ENCODE measurements at regions not wholly inside any gene's neighbourhood (a gene's known extent, or its start where the extent isn't known, plus 50 kb on each side); places are given as distances from the start of the nearest gene placed in this dataset.

GRCh38 chr11:127236776-127237175 is 236.2 kb upstream of the KIRREL3 start:
- ATAC-seq, result no peak
- TF ChIP-seq POU6F1 (CRISPR knock-in tag; IDR thresholded peaks at IDR 0.05; ENCODE audit: borderline replicate concordance, low read depth) (no peak), ISL1 (CRISPR knock-in tag; IDR thresholded peaks at IDR 0.05) (no peak), ZNF8 (CRISPR knock-in tag; IDR thresholded peaks at IDR 0.05) (no peak), ZNF70 (CRISPR knock-in tag; IDR thresholded peaks at IDR 0.05) (no peak), CREB5 (CRISPR knock-in tag; IDR thresholded peaks at IDR 0.05; ENCODE audit: low read depth) (no peak), SNAI2 (CRISPR knock-in tag; IDR thresholded peaks at IDR 0.05) (no peak), ZFP30 (CRISPR knock-in tag; IDR thresholded peaks at IDR 0.05) (no peak), ZNF565 (CRISPR knock-in tag; conservative IDR thresholded peaks at IDR 0.05; ENCODE audit: low read depth) (no peak), CSRNP3 (CRISPR knock-in tag; IDR thresholded peaks at IDR 0.05) (no peak), BACH2 (CRISPR knock-in tag; IDR thresholded peaks at IDR 0.05; ENCODE audit: borderline replicate concordance) (no peak), ARNTL (CRISPR knock-in tag; IDR thresholded peaks at IDR 0.05; ENCODE audit: borderline replicate concordance, low read depth) (no peak), GLIS3 (CRISPR knock-in tag; IDR thresholded peaks at IDR 0.05) (no peak), ZFP3 (CRISPR knock-in tag; IDR thresholded peaks at IDR 0.05) (no peak)
- TF ChIP-seq, protein P1, sequence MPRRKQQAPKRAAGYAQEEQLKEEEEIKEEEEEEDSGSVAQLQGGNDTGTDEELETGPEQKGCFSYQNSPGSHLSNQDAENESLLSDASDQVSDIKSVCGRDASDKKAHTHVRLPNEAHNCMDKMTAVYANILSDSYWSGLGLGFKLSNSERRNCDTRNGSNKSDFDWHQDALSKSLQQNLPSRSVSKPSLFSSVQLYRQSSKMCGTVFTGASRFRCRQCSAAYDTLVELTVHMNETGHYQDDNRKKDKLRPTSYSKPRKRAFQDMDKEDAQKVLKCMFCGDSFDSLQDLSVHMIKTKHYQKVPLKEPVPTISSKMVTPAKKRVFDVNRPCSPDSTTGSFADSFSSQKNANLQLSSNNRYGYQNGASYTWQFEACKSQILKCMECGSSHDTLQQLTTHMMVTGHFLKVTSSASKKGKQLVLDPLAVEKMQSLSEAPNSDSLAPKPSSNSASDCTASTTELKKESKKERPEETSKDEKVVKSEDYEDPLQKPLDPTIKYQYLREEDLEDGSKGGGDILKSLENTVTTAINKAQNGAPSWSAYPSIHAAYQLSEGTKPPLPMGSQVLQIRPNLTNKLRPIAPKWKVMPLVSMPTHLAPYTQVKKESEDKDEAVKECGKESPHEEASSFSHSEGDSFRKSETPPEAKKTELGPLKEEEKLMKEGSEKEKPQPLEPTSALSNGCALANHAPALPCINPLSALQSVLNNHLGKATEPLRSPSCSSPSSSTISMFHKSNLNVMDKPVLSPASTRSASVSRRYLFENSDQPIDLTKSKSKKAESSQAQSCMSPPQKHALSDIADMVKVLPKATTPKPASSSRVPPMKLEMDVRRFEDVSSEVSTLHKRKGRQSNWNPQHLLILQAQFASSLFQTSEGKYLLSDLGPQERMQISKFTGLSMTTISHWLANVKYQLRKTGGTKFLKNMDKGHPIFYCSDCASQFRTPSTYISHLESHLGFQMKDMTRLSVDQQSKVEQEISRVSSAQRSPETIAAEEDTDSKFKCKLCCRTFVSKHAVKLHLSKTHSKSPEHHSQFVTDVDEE (CRISPR knock-in tag; IDR thresholded peaks at IDR 0.05), result no peak

DNA sequence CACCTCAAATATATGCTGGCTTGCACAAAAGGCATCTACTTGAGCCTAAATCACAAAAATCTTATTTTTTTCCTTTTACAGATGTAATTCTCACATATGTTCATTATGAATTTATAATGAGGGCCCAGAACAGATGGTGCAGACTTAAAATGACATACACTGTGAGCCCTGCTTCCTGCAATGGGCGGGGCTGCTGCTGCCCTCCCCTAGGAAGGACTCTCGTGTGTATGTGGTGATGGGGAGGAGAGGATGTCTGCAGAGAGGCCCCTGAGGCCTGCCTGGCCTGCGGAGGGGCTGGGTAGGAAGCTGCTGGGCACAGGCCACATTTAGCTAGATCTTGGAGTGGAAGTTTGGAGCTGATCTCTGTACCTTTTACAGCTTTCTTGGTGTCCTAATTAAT is 233.4 kb upstream of the KIRREL3 start:
- no peak for ATAC-seq
- no peak for TF ChIP-seq TOX (CRISPR knock-in tag; IDR thresholded peaks at IDR 0.05; ENCODE audit: borderline replicate concordance)
- TF ChIP-seq PPARA (CRISPR knock-in tag; IDR thresholded peaks at IDR 0.05; ENCODE audit: borderline replicate concordance), result no peak
- no peak for TF ChIP-seq ISL1 (CRISPR knock-in tag; IDR thresholded peaks at IDR 0.05)
- TF ChIP-seq GLIS3 (CRISPR knock-in tag; IDR thresholded peaks at IDR 0.05), result no peak
- TF ChIP-seq PATZ1 (CRISPR knock-in tag; IDR thresholded peaks at IDR 0.05; ENCODE audit: borderline replicate concordance), result no peak
- no peak for TF ChIP-seq ESRRG (CRISPR knock-in tag; IDR thresholded peaks at IDR 0.05)
- no peak for TF ChIP-seq TCF4 (CRISPR knock-in tag; IDR thresholded peaks at IDR 0.05; ENCODE audit: borderline replicate concordance)

- ATAC-seq, result no peak
- no peak for TF ChIP-seq GLIS3 (CRISPR knock-in tag; IDR thresholded peaks at IDR 0.05)
- TF ChIP-seq CSDC2 (CRISPR knock-in tag; IDR thresholded peaks at IDR 0.05), result no peak
- TF ChIP-seq ZNF8 (CRISPR knock-in tag; IDR thresholded peaks at IDR 0.05), result no peak
- TF ChIP-seq ARNTL (CRISPR knock-in tag; IDR thresholded peaks at IDR 0.05; ENCODE audit: borderline replicate concordance, low read depth), result no peak
- no peak for TF ChIP-seq ZNF70 (CRISPR knock-in tag; IDR thresholded peaks at IDR 0.05)
- TF ChIP-seq ZFP3 (CRISPR knock-in tag; IDR thresholded peaks at IDR 0.05), result no peak
- no peak for TF ChIP-seq TOX (CRISPR knock-in tag; IDR thresholded peaks at IDR 0.05; ENCODE audit: borderline replicate concordance)
- TF ChIP-seq SNAI2 (CRISPR knock-in tag; IDR thresholded peaks at IDR 0.05), result no peak
- no peak for TF ChIP-seq PATZ1 (CRISPR knock-in tag; IDR thresholded peaks at IDR 0.05; ENCODE audit: borderline replicate concordance)
- no peak for TF ChIP-seq PPARA (CRISPR knock-in tag; IDR thresholded peaks at IDR 0.05; ENCODE audit: borderline replicate concordance)
- no peak for TF ChIP-seq OSR1 (CRISPR knock-in tag; IDR thresholded peaks at IDR 0.05)
- no peak for TF ChIP-seq BACH2 (CRISPR knock-in tag; IDR thresholded peaks at IDR 0.05; ENCODE audit: borderline replicate concordance)
- TF ChIP-seq, protein P1 (CRISPR knock-in tag; IDR thresholded peaks at IDR 0.05), result no peak
- TF ChIP-seq TCF4 (CRISPR knock-in tag; IDR thresholded peaks at IDR 0.05; ENCODE audit: borderline replicate concordance), result no peak
- TF ChIP-seq ZFP30 (CRISPR knock-in tag; IDR thresholded peaks at IDR 0.05), result no peak
- TF ChIP-seq ZC3H10 (CRISPR knock-in tag; IDR thresholded peaks at IDR 0.05), result no peak
- TF ChIP-seq ISL1 (CRISPR knock-in tag; IDR thresholded peaks at IDR 0.05), result no peak
These were observed 229.8 kb upstream of the KIRREL3 start for GRCh38 chr11:127230392-127230791.
